ENCODE measurements at regions not wholly inside any gene's neighbourhood (a gene's known extent, or its start where the extent isn't known, plus 50 kb on each side); places are given as distances from the start of the nearest gene placed in this dataset.

DNA sequence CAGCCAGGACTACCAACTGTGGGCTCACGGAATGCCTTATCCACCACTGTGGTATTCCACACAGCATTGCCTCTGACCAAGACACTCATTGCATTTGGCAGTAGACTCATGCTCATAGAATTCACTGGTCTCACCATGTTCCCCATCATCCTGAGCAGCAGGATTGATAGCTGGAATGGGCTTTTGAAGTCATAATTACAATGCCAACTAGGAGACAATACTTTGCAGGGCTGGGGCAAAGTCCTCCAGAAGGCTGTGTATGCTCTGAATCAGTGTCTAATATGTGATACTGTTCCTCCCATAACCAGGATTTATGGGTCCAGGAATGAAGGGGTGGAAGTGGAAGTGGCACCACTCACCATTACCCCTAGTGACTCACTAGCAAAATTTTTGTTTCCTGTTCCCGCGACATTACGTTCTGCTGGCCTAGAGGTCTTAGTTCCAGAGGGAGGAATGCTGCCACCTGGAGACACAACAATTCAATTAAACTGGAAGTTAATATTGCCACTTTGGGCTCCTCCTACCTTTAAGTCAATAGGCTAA is 58.6 kb upstream of the CCDC80 start:
- TF ChIP-seq CTCF (conservative IDR thresholded peaks at IDR 0.05; ENCODE audit: low read depth, low read length) (peak; percentile 58), EZH2 (IDR thresholded peaks at IDR 0.05; ENCODE audit: low read length, unreplicated experiment) (no peak)
